ENCODE measurements at regions not wholly inside any gene's neighbourhood (a gene's known extent, or its start where the extent isn't known, plus 50 kb on each side); places are given as distances from the start of the nearest gene placed in this dataset.

GRCh38 chr1:208565756-208566440, 321.7 kb upstream of the PLXNA2 start:
- no peak overlapping the region for H2BK12ac ChIP-seq (ENCODE audit: low read length)
- H3K79me2 ChIP-seq (ENCODE audit: control insufficient read depth, insufficient read depth, low read length, poor library complexity) = no peaks in the 10 kb centered on the region
- H3K4me1 ChIP-seq (ENCODE audit: control insufficient read depth in 1 of 2, insufficient read depth in 2 of 2, low read length in 2 of 2) = no peaks in the 10 kb centered on the region
- no CpG with 5 or more reads among the region's 6 CpGs for whole genome bisulfite sequencing (ENCODE audit: extremely low coverage, insufficient coverage, insufficient read length)
- H4K91ac ChIP-seq (ENCODE audit: low read depth, low read length) = no peak overlapping the region
- no peak overlapping the region for H3K27ac ChIP-seq (ENCODE audit: low read depth, low read length)
- H3K27me3 ChIP-seq (ENCODE audit: insufficient read depth, low read length) = no peaks in the 10 kb centered on the region
- peak; percentile 2 to 50 for DNase-seq
- H3K23ac ChIP-seq (ENCODE audit: low read length) = no peak overlapping the region
- no peak overlapping the region for H3K4me3 ChIP-seq (ENCODE audit: low read depth, low read length)
- no peak overlapping the region for H3K18ac ChIP-seq (ENCODE audit: low read length)
- no peak overlapping the region for H2BK120ac ChIP-seq (ENCODE audit: insufficient read depth, low read length, poor library complexity)
- no peak overlapping the region for H2AK5ac ChIP-seq (ENCODE audit: low read length)
- H4K12ac ChIP-seq (ENCODE audit: low read depth, low read length) = no peak overlapping the region
- no peak overlapping the region for H4K8ac ChIP-seq (ENCODE audit: low read depth, low read length)
- H3K4ac ChIP-seq (ENCODE audit: low read depth, low read length) = no peak overlapping the region
- no peak overlapping the region for H2BK5ac ChIP-seq (ENCODE audit: low read depth, low read length, poor library complexity)
- no peaks in the 10 kb centered on the region for H3K79me1 ChIP-seq (ENCODE audit: low read length)
- no peak overlapping the region for H3K9ac ChIP-seq (ENCODE audit: low read length)
- no peak overlapping the region for H3K4me2 ChIP-seq (ENCODE audit: low read length)
- no peaks in the 10 kb centered on the region for H3K9me3 ChIP-seq (ENCODE audit: insufficient read depth, low read depth, low read length)
- H2AFZ ChIP-seq (ENCODE audit: insufficient read depth, low read length, poor library complexity) = no peak overlapping the region
- H3K36me3 ChIP-seq (ENCODE audit: control insufficient read depth in 1 of 2, insufficient read depth in 2 of 2, low read length in 2 of 2) = no peaks in the 10 kb centered on the region
- no peak overlapping the region for H3K14ac ChIP-seq (ENCODE audit: low read length)

DNA sequence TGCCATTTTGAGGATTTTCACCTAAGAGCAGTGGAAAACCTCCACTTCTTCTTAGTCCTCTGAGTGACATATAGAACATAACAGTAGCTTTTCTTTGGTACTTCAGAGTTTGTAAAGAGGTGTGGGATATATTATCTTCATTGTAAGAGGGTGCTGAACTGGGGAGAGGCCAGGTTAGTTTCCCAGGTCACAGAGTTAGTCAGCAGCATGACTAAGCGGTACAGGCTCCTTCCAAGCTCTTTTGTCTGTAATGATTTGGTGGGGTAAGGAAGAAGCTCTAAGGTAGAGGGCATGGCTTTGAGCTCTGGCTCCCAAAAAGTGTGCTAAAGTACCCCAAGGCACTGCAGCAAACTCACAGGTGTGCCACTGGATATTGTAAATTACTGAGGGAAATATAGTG, 325.0 kb upstream of the PLXNA2 start:
- Histone ChIP-seq H3K23ac (ENCODE audit: low read length) (no peak overlapping the region), H3K4ac (ENCODE audit: low read depth, low read length) (no peak overlapping the region), H4K8ac (ENCODE audit: low read depth, low read length) (no peak overlapping the region), H3K79me2 (ENCODE audit: control insufficient read depth, insufficient read depth, low read length, poor library complexity) (no peaks in the 10 kb centered on the region), H3K9me3 (ENCODE audit: insufficient read depth, low read depth, low read length) (no peaks in the 10 kb centered on the region), H3K18ac (ENCODE audit: low read length) (no peak overlapping the region), H2BK12ac (ENCODE audit: low read length) (no peak overlapping the region), H3K4me3 (ENCODE audit: low read depth, low read length) (no peak overlapping the region), H3K27ac (ENCODE audit: low read depth, low read length) (no peak overlapping the region), H2BK5ac (ENCODE audit: low read depth, low read length, poor library complexity) (no peak overlapping the region), H3K14ac (ENCODE audit: low read length) (no peak overlapping the region), H2BK120ac (ENCODE audit: insufficient read depth, low read length, poor library complexity) (no peak overlapping the region), H3K79me1 (ENCODE audit: low read length) (no peaks in the 10 kb centered on the region), H2AK5ac (ENCODE audit: low read length) (no peak overlapping the region), H3K9ac (ENCODE audit: low read length) (no peak overlapping the region), H3K4me2 (ENCODE audit: low read length) (no peak overlapping the region), H3K36me3 (ENCODE audit: control insufficient read depth in 1 of 2, insufficient read depth in 2 of 2, low read length in 2 of 2) (no peaks in the 10 kb centered on the region), H2AFZ (ENCODE audit: insufficient read depth, low read length, poor library complexity) (no peak overlapping the region), H3K4me1 (ENCODE audit: control insufficient read depth in 1 of 2, insufficient read depth in 2 of 2, low read length in 2 of 2) (no peaks in the 10 kb centered on the region), H4K91ac (ENCODE audit: low read depth, low read length) (no peak overlapping the region), H3K27me3 (ENCODE audit: insufficient read depth, low read length) (no peaks in the 10 kb centered on the region), H4K12ac (ENCODE audit: low read depth, low read length) (no peak overlapping the region)
- no peak for DNase-seq
- no CpG with 5 or more reads among the region's 1 CpG for WGBS (ENCODE audit: extremely low coverage, insufficient coverage, insufficient read length)

- Histone ChIP-seq H3K27ac (ENCODE audit: low read depth, low read length) (no peak overlapping the region), H3K9ac (ENCODE audit: low read length) (no peak overlapping the region), H2BK12ac (ENCODE audit: low read length) (no peak overlapping the region), H3K4me1 (ENCODE audit: control insufficient read depth in 1 of 2, insufficient read depth in 2 of 2, low read length in 2 of 2) (no peaks in the 10 kb centered on the region), H4K8ac (ENCODE audit: low read depth, low read length) (no peak overlapping the region), H2BK120ac (ENCODE audit: insufficient read depth, low read length, poor library complexity) (no peak overlapping the region), H2AK5ac (ENCODE audit: low read length) (no peak overlapping the region), H4K91ac (ENCODE audit: low read depth, low read length) (no peak overlapping the region), H4K12ac (ENCODE audit: low read depth, low read length) (no peak overlapping the region), H3K4ac (ENCODE audit: low read depth, low read length) (no peak overlapping the region), H3K18ac (ENCODE audit: low read length) (no peak overlapping the region), H3K23ac (ENCODE audit: low read length) (no peak overlapping the region), H3K14ac (ENCODE audit: low read length) (no peak overlapping the region), H2AFZ (ENCODE audit: insufficient read depth, low read length, poor library complexity) (no peak overlapping the region), H2BK5ac (ENCODE audit: low read depth, low read length, poor library complexity) (no peak overlapping the region), H3K79me1 (ENCODE audit: low read length) (no peaks in the 10 kb centered on the region), H3K79me2 (ENCODE audit: control insufficient read depth, insufficient read depth, low read length, poor library complexity) (no peaks in the 10 kb centered on the region), H3K36me3 (ENCODE audit: control insufficient read depth in 1 of 2, insufficient read depth in 2 of 2, low read length in 2 of 2) (no peaks in the 10 kb centered on the region), H3K9me3 (ENCODE audit: insufficient read depth, low read depth, low read length) (no peaks in the 10 kb centered on the region), H3K4me3 (ENCODE audit: low read depth, low read length) (no peak overlapping the region), H3K27me3 (ENCODE audit: insufficient read depth, low read length) (no peaks in the 10 kb centered on the region), H3K4me2 (ENCODE audit: low read length) (no peak overlapping the region)
- no peak for DNase-seq
- no CpG with 5 or more reads among the region's 5 CpGs for WGBS (ENCODE audit: extremely low coverage, insufficient coverage, insufficient read length)
Observed at GRCh38 chr1:208570362-208570761, 326.2 kb upstream of the PLXNA2 start.

GRCh38 chr1:208576425-208576824, 332.2 kb upstream of the PLXNA2 start:
- Histone ChIP-seq H4K12ac (ENCODE audit: low read depth, low read length) (no peak overlapping the region), H4K8ac (ENCODE audit: low read depth, low read length) (no peak overlapping the region), H2BK5ac (ENCODE audit: low read depth, low read length, poor library complexity) (no peak overlapping the region), H3K79me2 (ENCODE audit: control insufficient read depth, insufficient read depth, low read length, poor library complexity) (no peaks in the 10 kb centered on the region), H2BK12ac (ENCODE audit: low read length) (no peak overlapping the region), H3K9me3 (ENCODE audit: insufficient read depth, low read depth, low read length) (no peaks in the 10 kb centered on the region), H2AK5ac (ENCODE audit: low read length) (no peak overlapping the region), H4K91ac (ENCODE audit: low read depth, low read length) (no peak overlapping the region), H3K4me3 (ENCODE audit: low read depth, low read length) (no peak overlapping the region), H3K4me2 (ENCODE audit: low read length) (no peak overlapping the region), H3K14ac (ENCODE audit: low read length) (no peak overlapping the region), H3K4me1 (ENCODE audit: control insufficient read depth in 1 of 2, insufficient read depth in 2 of 2, low read length in 2 of 2) (peaks cover 8% of the 10 kb centered on the region in 2 experiments), H2AFZ (ENCODE audit: insufficient read depth, low read length, poor library complexity) (no peak overlapping the region), H3K23ac (ENCODE audit: low read length) (no peak overlapping the region), H3K79me1 (ENCODE audit: low read length) (no peaks in the 10 kb centered on the region), H3K27me3 (ENCODE audit: insufficient read depth, low read length) (no peaks in the 10 kb centered on the region), H3K36me3 (ENCODE audit: control insufficient read depth in 1 of 2, insufficient read depth in 2 of 2, low read length in 2 of 2) (no peaks in the 10 kb centered on the region), H3K9ac (ENCODE audit: low read length) (no peak overlapping the region), H3K27ac (ENCODE audit: low read depth, low read length) (no peak overlapping the region), H3K18ac (ENCODE audit: low read length) (no peak overlapping the region), H3K4ac (ENCODE audit: low read depth, low read length) (no peak overlapping the region), H2BK120ac (ENCODE audit: insufficient read depth, low read length, poor library complexity) (no peak overlapping the region)
- WGBS (ENCODE audit: extremely low coverage, insufficient coverage, insufficient read length) = no CpG with 5 or more reads among the region's 4 CpGs
- no peak for DNase-seq
